Ishikawa (cell line): ENCODE measurements at regions not wholly inside any gene's neighbourhood (a gene's known extent, or its start where the extent isn't known, plus 50 kb on each side); places are given as distances from the start of the nearest gene placed in this dataset.

Experiments
- EGR1 ChIP-seq: IDR thresholded peaks from 2 replicates; pipeline ENCODE4 v1.6.1; 2012
- EP300 ChIP-seq: IDR thresholded peaks from 2 replicates; pipeline ENCODE4 v1.6.1; 2012; ENCODE audit warnings: borderline replicate concordance
- NFIC ChIP-seq: IDR thresholded peaks from 2 replicates; pipeline ENCODE4 v1.6.1; 2012
- RAD21 ChIP-seq: IDR thresholded peaks from 2 replicates; pipeline ENCODE4 v1.6.1; 2012; ENCODE audit warnings: low read depth
- REST ChIP-seq: IDR thresholded peaks from 2 replicates; pipeline ENCODE4 v1.6.1; 2012; ENCODE audit warnings: low read depth, mild to moderate bottlenecking
- TAF1 ChIP-seq: IDR thresholded peaks from 2 replicates; pipeline ENCODE4 v1.6.1; 2012; ENCODE audit warnings: low read depth, mild to moderate bottlenecking
- TCF12 ChIP-seq: IDR thresholded peaks from 2 replicates; pipeline ENCODE4 v1.6.1; 2012; ENCODE audit warnings: low read depth
- TEAD4 ChIP-seq: IDR thresholded peaks from 2 replicates; pipeline ENCODE4 v1.6.1; 2012
- YY1 ChIP-seq: IDR thresholded peaks from 2 replicates; pipeline ENCODE4 v1.6.1; 2012; ENCODE audit warnings: low read depth

GRCh38 chr10:129293991-129294700 is 172.9 kb upstream of the MGMT start:
- TF ChIP-seq EP300 (no peak), YY1 (no peak), REST (no peak), EGR1 (no peak), TAF1 (no peak), RAD21 (no peak), TEAD4 (no peak), NFIC (no peak), TCF12 (no peak)
